ENCODE measurements at regions not wholly inside any gene's neighbourhood (a gene's known extent, or its start where the extent isn't known, plus 50 kb on each side); places are given as distances from the start of the nearest gene placed in this dataset.

GRCh38 chr2:106720026-106720425, 165.9 kb downstream of the ST6GAL2 start:
- no peak for DNase-seq

- no peak for DNase-seq
Measured at GRCh38 chr2:106724301-106724794, 161.6 kb downstream of the ST6GAL2 start.

GRCh38 chr2:106734165-106734564, 151.8 kb downstream of the ST6GAL2 start:
- no peak for DNase-seq

- no peak for DNase-seq
Measured at GRCh38 chr2:106735807-106736206, 150.2 kb downstream of the ST6GAL2 start.

GRCh38 chr2:106736221-106736620, 149.7 kb downstream of the ST6GAL2 start:
- DNase-seq = no peak

GRCh38 chr2:106745468-106745867, 140.5 kb downstream of the ST6GAL2 start:
- no peak for DNase-seq

GRCh38 chr2:106749823-106750222, 136.1 kb downstream of the ST6GAL2 start:
- no peak for DNase-seq

Data from fibroblast of skin of back (primary cell).